Neural crest cell (in vitro differentiated cells): ENCODE measurements at regions not wholly inside any gene's neighbourhood (a gene's known extent, or its start where the extent isn't known, plus 50 kb on each side); places are given as distances from the start of the nearest gene placed in this dataset.

ENCODE experiments used
- DNase-seq: peaks from one replicate; pipeline ENCODE4 v3.0.0; 2021; ENCODE audit warnings: low read depth, mixed read lengths, low spot score
- H3K27ac Mint-ChIP-seq: one replicate; pipeline ENCODE4 v1.8.0; 2021; ENCODE audit warnings: mild to moderate bottlenecking, mixed read lengths; ENCODE audit not compliant: unreplicated experiment
- H3K27me3 Mint-ChIP-seq: 2 replicates; pipeline ENCODE4 v1.8.0; 2021; ENCODE audit warnings: low read depth, mild to moderate bottlenecking, mixed read lengths
- H3K36me3 Mint-ChIP-seq: 2 replicates; pipeline ENCODE4 v1.8.0; 2021; ENCODE audit warnings: low read depth, mild to moderate bottlenecking, mixed read lengths
- H3K4me1 Mint-ChIP-seq: 2 replicates; pipeline ENCODE4 v1.8.0; 2021; ENCODE audit warnings: mixed read lengths
- H3K4me3 Mint-ChIP-seq: one replicate; pipeline ENCODE4 v1.8.0; 2021; ENCODE audit warnings: mild to moderate bottlenecking, mixed read lengths
- H3K9me3 Mint-ChIP-seq: 2 replicates; pipeline ENCODE4 v1.8.0; 2021; ENCODE audit warnings: mixed read lengths
- TF ChIP-seq, protein P1 (sequence below): fragments of 200-600 bp; sonication (generic); conservative IDR thresholded peaks from 2 replicates; pipeline ENCODE4 v1.5.0; 2021; ENCODE audit warnings: antibody characterized with exemption, mild to moderate bottlenecking

DNA sequence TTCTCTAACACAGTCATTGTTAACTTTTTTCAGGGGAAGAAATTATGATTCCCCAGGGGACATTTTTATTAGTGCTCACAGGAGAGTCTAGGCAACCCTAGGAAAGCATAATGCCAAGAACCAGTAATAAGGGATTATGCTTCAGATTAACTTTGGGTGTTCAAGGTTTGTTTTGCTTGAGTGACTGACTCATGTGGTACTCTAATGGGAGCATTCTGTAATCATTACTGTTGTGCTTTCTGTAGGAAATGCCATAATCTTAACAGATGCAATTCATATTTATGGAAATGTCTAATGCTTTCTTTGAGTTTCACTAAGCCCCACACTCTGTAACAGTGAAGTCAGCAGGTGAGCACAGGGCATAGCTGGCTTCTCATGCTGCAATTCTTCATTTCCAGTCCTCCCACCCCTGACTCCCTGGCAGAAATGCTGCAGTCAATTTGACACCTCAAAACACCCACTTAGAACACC, 263.4 kb upstream of the MAN1A1 start:
- no peak for DNase-seq
- TF ChIP-seq, protein P1, sequence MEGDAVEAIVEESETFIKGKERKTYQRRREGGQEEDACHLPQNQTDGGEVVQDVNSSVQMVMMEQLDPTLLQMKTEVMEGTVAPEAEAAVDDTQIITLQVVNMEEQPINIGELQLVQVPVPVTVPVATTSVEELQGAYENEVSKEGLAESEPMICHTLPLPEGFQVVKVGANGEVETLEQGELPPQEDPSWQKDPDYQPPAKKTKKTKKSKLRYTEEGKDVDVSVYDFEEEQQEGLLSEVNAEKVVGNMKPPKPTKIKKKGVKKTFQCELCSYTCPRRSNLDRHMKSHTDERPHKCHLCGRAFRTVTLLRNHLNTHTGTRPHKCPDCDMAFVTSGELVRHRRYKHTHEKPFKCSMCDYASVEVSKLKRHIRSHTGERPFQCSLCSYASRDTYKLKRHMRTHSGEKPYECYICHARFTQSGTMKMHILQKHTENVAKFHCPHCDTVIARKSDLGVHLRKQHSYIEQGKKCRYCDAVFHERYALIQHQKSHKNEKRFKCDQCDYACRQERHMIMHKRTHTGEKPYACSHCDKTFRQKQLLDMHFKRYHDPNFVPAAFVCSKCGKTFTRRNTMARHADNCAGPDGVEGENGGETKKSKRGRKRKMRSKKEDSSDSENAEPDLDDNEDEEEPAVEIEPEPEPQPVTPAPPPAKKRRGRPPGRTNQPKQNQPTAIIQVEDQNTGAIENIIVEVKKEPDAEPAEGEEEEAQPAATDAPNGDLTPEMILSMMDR = no peak
- no peaks in the 10 kb centered on the region for H3K4me1 Mint-ChIP-seq
- no peaks in the 10 kb centered on the region for H3K27me3 Mint-ChIP-seq
- H3K36me3 Mint-ChIP-seq = no peaks in the 10 kb centered on the region
- no peak overlapping the region for H3K4me3 Mint-ChIP-seq
- no peaks in the 10 kb centered on the region for H3K9me3 Mint-ChIP-seq
- no peak overlapping the region for H3K27ac Mint-ChIP-seq

DNA sequence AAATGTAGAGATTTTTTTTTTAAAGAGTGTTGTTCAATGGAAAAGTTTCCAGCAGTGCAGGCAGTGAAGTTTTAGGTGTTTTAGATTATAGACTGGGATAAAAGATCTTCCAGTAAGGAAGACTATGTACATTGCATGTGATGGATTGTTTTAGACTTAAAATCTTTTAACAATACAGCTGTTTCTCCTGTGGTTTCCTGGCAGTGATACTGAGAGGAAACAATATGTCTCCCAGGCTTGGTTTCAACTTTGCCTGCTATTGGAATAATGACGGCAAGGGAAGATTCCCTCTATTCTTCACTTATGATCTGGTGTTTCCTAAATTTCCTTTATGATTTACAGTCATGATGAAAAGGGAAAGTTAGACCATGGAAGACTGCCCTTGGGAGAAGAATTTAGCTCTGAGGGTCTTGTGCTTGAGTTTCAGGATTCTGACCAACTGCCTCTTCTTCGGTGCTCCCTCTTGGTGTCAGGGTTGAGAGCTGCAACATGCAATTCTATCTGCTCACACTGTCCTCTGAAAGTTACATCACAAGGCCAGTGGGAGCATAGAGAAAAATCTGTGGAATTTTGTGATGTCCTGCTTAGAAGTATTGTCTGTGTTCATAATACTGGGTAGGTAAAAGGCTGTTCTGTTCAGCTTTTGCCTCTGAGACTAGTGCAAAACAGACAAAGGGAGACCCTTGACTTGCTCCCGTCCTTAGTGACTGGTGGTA, 262.8 kb upstream of the MAN1A1 start:
- TF ChIP-seq, protein P1 = no peak
- H3K27ac Mint-ChIP-seq = peak overlapping the region; percentile 38
- no peaks in the 10 kb centered on the region for H3K36me3 Mint-ChIP-seq
- no peaks in the 10 kb centered on the region for H3K27me3 Mint-ChIP-seq
- H3K4me3 Mint-ChIP-seq = no peak overlapping the region
- H3K4me1 Mint-ChIP-seq = no peaks in the 10 kb centered on the region
- DNase-seq = no peak
- H3K9me3 Mint-ChIP-seq = no peaks in the 10 kb centered on the region

DNA sequence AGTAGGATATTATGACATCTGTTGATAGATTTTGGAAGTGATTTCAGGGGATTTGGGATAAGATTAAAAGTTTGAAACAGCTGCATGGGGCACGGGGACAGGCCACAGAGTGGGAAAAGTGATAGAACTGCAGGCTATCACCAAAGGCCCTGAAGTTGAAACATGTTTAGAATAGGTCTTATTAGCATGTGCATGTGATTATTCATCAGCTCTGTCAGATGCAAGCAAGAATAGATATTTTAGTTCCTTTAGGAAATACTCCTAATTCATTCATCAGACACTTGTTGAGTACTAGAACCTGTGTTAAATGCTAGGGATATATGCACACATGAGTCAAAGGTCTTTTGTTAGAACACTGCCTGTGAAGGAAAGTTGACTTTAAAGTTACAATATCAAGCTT, 261.2 kb upstream of the MAN1A1 start:
- TF ChIP-seq, protein P1 = no peak
- H3K27ac Mint-ChIP-seq = no peak overlapping the region
- H3K4me3 Mint-ChIP-seq = no peak overlapping the region
- no peaks in the 10 kb centered on the region for H3K27me3 Mint-ChIP-seq
- no peaks in the 10 kb centered on the region for H3K9me3 Mint-ChIP-seq
- no peaks in the 10 kb centered on the region for H3K4me1 Mint-ChIP-seq
- DNase-seq = no peak
- no peaks in the 10 kb centered on the region for H3K36me3 Mint-ChIP-seq

DNA sequence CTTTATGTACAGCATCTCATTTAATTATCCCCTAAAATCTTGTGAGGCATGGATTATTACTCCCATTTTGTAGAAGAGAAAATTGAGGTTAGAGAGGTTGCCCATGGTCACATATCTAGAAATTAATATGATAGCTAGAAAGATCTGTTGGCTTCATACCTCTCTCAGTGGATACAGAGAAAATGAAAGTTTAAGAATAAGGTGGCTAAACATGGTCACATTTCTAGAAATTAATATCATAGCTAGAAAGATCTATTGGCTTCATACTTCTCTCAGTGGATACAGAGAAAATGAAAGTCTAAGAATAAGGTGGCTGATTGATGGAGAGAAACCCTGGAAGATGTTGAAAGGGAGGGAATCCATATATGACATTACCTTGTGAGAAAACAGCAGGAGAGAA, 260.7 kb upstream of the MAN1A1 start:
- no peak for DNase-seq
- Mint-ChIP-seq H3K9me3 (no peaks in the 10 kb centered on the region), H3K27ac (no peak overlapping the region), H3K36me3 (no peaks in the 10 kb centered on the region), H3K4me1 (no peaks in the 10 kb centered on the region), H3K4me3 (no peak overlapping the region), H3K27me3 (no peaks in the 10 kb centered on the region)
- TF ChIP-seq, protein P1 = no peak

DNA sequence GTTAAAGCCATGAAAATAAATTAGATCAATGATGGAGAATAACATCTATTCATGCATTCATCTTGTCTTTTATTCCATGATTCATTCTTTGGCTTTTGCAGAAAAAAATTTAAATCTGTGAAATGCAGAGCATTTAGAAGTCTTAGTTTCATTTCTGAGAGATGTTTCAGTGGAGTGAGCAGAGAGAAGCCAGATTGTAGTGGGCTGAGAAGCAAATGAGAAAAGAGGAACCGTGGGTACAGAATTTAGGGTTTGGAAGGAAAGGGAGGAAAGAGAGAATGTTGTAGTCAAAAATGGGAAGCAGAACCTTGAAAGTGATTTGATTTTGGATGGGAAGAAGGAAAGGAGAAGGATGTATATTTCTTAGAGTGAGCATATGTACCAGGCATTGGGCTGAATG, 260.3 kb upstream of the MAN1A1 start:
- no peaks in the 10 kb centered on the region for H3K4me1 Mint-ChIP-seq
- H3K27ac Mint-ChIP-seq = no peak overlapping the region
- H3K27me3 Mint-ChIP-seq = no peaks in the 10 kb centered on the region
- H3K36me3 Mint-ChIP-seq = no peaks in the 10 kb centered on the region
- TF ChIP-seq, protein P1 = no peak
- H3K9me3 Mint-ChIP-seq = no peaks in the 10 kb centered on the region
- no peak overlapping the region for H3K4me3 Mint-ChIP-seq
- no peak for DNase-seq
